GM19351 (cell line): ENCODE measurements at regions not wholly inside any gene's neighbourhood (a gene's known extent, or its start where the extent isn't known, plus 50 kb on each side); places are given as distances from the start of the nearest gene placed in this dataset.

Experiments
- ATAC-seq: cut with Tn5 transposase; IDR thresholded peaks from one replicate; pipeline ENCODE4 v1.9.1; 2021; ENCODE audit warnings: mild to moderate bottlenecking, moderate library complexity; ENCODE audit not compliant: unreplicated experiment

DNA sequence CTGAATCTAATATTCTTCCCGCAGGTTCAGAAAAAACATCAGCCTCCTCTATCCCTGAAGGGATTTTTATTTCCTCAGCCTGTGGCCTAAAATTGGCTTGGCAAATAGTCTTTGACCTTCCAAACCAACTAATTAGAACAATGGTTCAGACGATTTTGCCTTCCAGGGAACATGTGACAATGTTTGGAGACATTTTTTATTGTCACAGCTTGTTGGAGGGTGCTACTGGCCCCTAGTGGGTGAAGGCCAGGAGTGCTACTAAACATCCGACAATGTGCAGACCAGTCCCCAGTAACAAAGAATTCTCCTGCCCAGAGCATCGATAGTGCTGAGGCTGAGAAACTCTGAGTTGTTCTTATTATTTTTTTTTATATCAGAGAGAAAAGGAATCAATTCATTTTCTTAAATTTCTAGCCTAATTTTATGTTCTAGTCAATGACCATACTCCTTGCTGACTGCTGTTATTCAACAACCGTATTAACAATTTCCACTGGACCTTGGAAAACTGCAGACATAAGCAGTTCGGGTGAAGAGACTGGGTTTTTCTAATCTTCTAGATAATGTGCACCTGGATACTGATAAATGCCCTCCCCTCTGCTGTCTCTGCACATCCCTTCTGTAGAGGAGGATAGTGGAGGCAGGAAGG, 280.7 kb downstream of the LMX1A start:
- ATAC-seq: peak; percentile 73

DNA sequence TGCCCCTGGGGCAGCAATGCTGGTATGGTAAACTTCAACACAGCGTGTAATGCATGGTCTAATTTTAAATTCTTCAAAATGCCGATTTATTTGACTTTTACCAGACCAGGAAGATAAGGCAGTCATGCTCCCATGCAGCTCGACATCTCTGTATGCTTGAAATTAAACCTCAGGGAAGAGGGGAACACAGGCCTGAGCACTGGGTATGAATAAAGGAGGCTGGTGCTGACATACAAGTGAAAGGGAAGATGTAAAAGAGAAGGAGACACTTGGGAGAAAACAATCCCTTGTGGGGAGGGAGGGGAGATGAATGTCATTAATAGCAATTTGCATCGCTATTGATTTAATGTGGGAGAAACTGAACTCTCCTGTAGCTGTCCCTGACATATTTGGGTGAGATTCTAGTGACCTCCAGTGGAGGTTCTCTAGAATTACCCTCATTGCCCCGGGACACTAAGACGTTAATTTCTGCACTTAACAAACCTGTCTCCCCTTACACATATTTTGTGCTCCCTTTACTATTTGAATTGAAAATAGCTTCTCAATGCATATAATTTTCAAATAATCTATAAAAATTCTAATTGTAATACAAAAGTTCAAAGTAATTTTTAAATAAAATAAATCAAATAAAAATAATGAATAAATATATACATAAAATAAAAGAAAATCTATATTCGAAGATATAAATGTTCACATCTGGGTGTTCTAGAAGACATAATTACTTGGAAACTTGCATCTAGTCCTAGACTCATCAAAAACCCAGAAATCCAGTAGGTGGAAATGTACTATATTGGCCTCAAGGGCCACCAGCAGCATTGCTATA, 283.1 kb downstream of the LMX1A start:
- peak; percentile 84 for ATAC-seq

DNA sequence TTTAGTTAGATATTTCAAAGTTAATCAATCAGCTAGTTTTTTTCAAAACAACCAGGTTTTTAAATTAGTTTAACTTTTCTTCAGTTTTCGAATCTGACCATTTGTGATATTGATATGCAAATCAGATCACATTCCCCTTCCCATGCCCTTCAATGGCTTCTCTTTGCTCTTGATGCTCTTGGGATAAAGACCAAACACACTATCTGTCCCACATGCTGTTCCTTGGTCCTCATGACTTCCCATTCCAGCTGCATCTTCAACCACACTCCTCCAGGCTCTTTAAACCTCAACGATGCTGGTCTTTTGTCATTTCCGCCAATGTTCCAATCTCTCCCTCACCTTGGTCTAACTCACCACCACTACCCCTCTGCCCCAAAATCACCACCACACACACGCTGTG, 285.8 kb downstream of the LMX1A start:
- ATAC-seq: no peak

DNA sequence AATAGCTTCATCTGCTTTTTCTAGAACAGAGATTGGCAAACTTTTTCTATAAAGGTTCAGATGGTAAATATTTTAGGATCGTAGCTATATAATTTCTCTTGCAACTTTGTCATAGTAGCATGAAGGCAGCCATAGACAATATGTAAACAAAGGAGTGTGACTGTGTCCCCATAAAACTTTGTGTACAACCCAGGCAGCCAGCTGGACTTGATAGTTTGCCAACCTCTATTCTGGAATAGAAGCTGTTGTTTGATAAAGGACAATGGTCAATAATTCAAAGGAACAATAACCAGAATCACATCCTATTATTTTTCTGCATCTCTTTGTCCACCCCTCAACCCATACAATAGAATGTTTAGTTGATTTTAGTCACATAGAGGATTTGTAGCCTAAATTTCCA, 286.7 kb downstream of the LMX1A start:
- no peak for ATAC-seq

DNA sequence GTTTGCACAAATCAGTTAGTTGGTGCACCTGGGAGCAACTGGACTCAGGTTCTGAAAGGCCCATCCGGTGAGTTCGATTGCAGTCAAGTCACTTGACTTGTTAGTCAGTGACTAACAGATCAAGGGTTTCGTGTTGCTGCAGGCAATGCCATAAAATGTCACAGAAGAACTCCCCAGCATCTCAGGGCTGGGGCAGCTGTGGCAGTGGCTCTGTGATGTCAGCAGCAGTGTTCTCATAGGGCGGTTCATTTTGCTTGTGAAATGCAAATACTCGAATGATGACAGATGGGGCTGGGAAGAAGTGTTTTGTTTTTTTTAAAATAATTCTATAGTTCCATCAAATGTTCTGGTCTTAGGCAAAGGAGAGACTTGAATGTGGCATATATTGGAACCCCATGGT, 287.8 kb downstream of the LMX1A start:
- ATAC-seq: no peak

DNA sequence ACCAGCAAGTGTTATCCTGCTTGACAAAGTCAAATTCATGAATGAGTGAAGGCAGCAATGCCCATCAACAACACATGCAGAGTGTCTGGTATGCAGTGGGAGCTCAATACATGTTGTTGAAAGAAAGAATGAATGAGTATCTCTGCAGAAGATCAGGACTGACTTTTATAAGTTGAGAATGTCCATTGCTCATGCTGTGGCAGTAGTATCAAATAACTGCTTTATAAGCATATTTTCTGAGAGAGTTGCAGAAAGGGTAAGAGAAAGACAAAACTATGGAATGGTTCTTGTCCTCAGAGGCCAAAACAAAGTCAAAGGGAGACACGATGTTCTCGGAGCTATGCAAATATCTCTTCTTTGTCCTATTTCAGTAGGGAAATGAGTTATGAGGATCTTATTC, 288.7 kb downstream of the LMX1A start:
- no peak for ATAC-seq

DNA sequence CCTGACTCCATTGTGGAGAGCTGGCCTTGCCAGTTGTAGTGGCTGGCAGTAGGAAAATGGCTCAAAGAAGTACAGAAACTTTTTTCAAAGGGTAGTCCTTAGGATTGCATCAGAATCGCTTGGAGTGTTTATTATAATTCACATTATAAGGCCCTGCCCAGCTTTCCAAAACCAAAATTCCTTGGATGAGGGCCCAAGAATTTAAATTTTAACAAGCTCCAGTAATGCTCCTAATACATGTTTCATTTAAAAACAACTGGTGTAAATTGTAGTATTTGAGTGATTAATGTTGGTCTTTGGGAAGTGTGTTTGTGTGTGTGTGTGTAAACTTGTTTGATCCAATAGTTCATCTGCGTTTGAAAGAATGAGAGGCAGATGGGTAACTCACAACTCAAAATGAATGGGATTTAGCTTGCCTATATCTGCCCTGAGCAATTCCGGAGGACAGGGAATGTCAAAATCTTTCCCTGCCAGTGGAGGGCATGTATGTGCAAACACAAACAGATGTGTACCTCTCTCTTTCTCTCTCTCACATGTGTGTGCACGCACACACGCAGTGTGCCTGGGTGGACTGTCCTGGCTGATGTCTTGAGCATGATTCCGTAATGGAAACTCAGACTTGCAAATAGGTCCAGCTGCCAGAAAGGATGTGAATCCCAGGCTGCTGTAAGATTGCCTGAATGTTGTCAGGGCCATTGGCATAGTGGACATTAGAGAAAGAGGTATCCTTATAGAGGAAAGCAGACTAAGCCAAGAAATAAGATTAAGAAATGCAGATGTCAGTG, 293.1 kb downstream of the LMX1A start:
- no peak for ATAC-seq

DNA sequence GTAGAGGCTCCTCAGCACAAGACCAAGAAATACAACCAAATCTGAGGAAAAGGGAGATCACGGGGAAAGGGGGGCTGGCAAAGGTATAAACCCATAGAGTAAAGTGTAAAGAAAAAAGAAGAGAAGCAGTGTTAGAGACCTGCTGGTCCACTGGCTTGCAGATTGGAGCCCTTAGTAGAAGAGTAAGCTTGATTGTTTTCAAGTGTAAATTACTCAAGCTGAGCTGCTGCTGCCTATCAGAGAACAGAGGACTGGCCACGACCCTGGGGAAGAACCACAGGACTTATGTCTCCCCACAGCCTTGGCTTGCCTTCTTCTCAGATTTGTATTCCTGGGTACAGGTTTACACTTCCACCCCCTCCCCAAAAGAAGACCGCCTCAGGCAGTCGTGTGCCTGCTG, 294.2 kb downstream of the LMX1A start:
- ATAC-seq: no peak

DNA sequence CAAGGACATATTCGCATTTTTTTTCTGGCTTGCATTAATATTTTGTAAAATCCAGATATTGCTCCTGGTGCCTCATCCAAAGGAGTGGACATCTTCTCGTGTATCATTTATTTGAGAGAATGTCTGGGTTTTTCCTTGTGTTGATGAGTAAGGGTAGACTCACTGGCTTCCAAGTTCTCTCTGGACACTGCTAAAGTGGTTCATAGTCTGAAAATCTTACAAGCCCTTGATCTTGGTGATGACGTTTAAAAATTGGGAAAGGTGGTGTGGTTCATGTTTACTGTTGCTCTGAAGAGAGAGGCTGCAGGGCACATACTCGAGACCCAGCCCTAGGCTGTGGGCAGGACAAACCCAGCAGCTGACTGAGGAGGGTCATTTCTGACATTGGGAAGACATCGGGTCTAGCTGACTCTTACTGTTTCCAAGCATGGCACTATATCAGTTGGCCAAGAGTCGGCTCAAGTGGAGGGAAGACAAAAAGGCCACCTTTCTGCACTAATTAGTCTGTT, 296.2 kb downstream of the LMX1A start:
- ATAC-seq: no peak

DNA sequence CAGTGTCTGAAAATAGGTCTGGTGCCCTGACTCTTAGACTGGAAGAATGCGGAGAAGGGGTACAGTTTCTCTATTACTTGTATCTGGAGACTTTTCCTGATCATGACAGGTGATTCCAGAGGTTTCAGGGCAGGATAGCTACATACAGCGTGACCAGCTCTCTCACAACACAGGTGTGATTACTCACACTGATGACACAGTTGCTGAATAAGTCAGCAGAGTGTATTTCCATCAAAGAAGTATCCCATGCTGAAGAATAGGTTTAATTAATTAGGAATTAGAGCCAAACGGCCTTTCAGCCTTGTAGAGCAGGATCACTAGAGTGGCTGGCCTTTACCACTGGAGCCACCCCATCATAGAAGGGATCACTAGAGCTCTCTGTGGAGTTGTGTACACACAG, 298.6 kb downstream of the LMX1A start:
- ATAC-seq: no peak

DNA sequence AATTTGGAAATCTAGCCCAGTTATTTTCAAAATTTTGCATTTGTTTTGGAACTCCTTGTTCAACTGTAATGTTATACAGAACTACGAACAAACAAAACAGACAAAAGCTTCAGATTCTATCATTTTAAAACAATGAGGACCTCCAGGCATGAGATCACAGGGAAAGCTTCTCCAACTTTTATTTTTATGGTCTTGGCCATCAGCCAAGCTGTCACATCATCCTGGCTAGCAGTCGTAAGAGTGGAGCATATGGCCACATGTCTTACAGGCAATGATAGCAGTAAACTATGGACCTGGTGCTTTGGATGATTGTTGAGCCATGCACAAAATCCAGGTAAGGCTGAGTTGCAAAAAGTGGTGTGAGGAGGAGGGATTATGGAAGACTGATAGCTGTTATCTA, 299.6 kb downstream of the LMX1A start:
- ATAC-seq: no peak

DNA sequence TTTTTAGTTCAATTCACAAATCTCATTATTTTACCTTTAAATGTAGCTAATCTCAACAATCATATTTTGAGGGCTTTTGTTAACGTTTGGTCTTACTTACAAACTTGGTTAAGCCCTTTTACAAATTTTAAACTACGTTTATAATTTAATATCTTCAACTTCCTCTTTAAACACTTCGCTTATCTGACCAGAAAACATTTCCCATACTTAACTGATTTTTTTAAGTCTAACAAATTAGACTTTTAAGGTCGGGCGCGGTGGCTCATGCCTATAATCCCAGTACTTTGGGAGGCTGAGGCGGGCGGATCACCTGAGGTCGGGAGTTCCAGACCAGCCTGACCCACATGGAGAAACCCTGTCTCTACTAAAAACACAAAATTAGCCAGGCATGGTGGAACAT, 300.9 kb downstream of the LMX1A start:
- no peak for ATAC-seq

DNA sequence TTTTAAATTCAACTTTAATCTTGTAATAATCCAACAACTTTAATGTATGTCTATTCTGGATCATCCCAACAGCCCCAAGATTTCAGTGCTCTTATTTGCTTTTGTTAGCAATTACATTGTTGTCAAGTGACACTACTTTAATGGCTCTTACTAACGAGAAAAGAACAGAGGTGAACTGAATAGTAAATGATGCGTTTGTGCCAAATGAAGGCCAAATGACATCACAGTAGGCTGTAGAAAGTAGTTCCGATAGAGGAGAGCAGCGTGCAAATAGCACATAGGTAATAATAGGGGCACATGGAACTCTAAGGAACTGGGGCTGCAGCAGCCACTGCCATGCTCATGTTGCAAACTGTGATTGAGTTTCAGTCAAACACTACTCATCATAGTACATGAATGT, 301.9 kb downstream of the LMX1A start:
- ATAC-seq: no peak

DNA sequence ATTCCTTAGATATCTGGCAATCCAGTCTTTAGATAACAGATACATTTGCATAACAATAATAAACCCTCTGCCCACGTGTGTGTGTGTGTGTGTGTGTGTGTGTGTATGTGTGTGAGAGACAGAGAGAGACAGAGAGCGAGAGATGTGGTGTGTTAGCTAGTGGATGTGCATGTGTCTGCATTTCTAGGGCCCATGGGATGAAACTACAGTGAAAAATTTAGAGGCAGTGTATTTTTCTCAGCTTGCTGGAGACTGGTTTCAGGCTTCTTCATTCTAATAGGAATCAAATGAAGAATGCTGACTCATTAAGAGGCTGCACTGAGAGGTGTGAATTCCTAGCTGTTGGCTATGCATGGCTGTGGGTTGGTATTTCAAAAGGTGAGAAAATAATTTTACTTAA, 303.2 kb downstream of the LMX1A start:
- no peak for ATAC-seq

DNA sequence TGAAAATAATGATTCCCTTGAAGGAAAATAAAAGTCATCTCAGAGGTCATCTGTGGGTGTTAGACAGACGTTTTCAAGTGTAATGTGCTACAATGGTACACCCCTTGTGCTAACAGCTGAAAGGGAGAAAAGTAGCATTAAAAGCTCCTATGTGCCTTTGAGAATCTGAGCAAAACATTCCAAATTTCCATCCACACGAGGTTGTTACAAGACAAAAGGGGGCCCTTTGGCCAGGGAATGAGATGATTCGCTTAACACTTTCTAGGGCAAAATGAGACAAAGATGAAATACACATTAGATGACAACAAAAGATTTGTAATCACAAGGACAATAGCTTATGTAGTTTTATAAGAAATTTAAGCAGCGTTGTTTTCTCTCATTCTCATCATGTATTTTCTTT, 303.6 kb downstream of the LMX1A start:
- ATAC-seq: no peak

DNA sequence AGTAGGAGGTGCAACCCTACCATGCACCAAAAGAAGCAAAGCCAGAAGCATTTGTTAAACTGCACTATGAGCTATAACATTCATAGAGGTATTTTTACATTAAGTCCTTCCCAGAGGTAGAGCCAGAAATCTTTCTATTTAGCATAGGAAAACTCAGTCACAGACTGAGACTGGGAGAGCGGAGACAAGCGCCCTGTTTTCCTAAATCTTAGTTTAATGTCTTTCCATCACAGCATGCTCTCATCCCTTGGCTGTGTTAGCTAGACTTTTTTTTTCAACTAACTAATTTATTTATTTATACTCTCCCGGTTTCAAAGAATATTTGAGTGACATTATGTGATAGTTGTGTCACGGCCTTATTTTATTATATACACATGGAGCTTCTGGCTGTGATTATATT, 304.1 kb downstream of the LMX1A start:
- no peak for ATAC-seq

DNA sequence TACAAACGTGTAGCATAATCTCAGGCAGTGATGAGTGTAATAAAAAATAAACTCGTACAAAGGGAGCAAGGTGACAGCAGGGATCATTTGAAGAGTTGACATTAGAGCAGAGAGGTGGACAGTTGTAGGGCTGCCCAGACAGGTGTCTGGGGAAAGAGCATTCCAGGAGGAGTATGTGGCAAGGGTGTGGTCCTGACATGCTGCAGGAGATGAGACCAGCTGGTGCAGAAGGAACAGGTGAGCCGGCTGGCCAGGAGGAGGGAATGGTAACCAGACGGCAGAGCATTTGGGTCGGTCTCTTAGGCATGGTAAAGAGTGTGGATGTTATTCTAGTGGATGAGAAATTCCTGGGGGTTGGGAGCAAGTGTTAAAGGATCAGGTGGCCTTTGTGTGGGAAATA, 306.3 kb downstream of the LMX1A start:
- ATAC-seq: no peak

DNA sequence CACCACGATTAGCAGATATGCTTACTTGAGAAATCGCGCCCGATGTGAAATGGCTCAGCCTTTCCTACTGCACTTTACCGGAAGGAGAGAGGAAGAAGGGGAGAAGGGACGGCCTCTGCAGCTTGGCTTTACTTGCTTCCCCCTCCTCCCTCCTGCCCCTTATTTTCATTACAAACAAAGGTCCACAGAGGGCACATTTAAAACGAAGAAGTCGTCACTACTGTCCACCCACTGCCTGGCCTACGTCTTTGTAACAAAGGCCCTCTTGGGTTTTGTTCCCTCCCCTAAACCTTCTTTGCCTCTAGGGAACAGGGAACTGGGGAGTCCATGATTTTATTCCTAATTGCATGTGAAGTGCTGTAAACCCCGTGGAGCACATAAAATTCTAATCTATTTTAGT, 308.5 kb downstream of the LMX1A start:
- ATAC-seq: no peak

DNA sequence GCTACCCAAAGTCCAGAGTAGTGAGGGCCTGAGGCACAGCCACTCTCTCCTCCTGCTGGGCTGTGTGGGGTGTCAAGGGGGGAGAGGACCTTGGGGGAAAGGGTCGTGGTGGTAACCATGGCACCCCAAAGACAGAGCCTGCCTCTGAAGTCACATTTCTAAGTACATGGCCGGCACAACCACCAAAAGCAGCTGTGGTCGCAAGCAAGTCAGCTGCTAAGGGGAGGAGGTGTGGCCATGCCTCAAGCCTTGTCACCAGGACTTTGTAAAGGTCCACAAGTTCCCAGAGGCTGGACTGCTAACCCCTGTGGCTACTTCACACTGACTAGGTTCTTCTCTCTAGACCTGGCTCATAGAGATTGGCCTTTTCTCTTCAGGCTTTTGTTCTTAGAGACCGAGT, 310.6 kb downstream of the LMX1A start:
- ATAC-seq: no peak

DNA sequence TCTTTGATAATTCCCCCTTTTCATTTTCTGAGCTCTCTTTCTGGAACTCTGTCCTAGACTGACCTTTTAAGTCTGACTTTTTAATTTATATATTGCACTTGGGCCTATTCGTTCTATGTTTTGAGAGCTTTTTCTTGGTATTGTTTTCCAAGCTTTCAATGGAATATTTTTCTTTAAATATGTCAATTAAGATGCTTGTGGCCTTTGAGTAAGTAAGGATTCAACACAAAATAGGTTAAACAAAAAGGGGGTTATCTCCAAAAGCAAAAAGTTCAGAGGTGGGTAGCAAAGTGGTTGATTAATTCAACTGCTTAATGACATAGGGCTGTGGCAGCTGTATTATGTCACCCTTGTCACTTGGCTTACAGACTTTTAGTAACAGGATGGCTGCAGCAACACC, 315.9 kb downstream of the LMX1A start:
- ATAC-seq: no peak

DNA sequence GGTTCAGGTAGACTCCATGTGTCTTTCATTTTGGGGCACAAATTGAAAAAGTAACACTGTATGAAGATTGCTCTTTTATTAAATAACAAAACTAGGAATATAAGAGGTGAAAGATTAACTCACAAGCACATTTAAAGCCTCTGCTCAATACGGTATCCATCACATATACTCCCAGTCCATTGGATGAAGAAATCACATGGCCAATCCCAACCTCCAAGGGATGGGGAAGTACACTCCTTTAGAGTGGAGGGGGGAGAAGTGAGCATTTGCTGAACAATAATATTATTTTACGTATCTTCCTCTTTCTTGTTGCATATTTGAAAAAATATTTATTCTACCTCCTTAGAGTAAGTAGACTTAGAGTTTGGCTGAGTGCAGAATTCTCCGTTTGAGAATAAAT, 316.5 kb downstream of the LMX1A start:
- ATAC-seq: no peak

DNA sequence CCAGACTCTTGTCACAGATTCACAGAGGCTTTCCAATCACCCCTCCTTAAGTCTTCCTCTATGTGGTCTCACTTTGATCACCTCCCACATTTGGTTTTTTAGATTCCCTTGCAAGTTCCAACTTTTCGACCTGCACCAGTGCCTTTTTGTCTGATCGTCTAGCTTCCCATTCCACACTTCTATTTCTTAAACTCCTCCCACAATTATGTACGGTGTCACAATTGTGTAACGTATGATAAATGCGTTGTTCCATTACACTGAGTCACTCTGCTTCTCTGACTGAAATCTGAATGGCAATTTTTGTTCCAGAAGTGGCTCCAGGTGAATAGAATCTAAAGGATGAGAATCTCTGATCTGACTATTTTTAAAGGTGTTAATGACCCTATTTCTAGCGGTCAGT, 320.1 kb downstream of the LMX1A start:
- no peak for ATAC-seq
